Kidney (tissue), 13 donors: ENCODE measurements at regions not wholly inside any gene's neighbourhood (a gene's known extent, or its start where the extent isn't known, plus 50 kb on each side); places are given as distances from the start of the nearest gene placed in this dataset.

Source experiments
- DNase-seq, 5 donors: peaks; one replicate each; pipeline ENCODE4 v3.0.0-alpha.2; 2013 to 2020
- FAIRE-seq: peaks from 2 replicates; lab custom pipeline; 2012; peaks lifted over from hg19 to GRCh38; lab: Jason Lieb, UNC
- H3K27ac ChIP-seq, 2 donors: one replicate each; pipeline ENCODE4 v1.7.0; 2013; ENCODE audit warnings: low read depth in 2 of 2, low read length in 2 of 2, inconsistent platforms in 1 of 2
- H3K27me3 ChIP-seq: one replicate; pipeline ENCODE4 v1.7.1; 2013; ENCODE audit warnings: low read length, inconsistent platforms; ENCODE audit not compliant: control insufficient read depth, insufficient read depth
- H3K36me3 ChIP-seq, 3 donors: one replicate each; pipeline versions ENCODE4 v1.7.0 to v1.7.1; 2013; ENCODE audit warnings: low read length in 3 of 3, control low read depth in 1 of 3, inconsistent platforms in 1 of 3; ENCODE audit not compliant: insufficient read depth in 3 of 3, control insufficient read depth in 2 of 3
- H3K4me1 ChIP-seq, 3 donors: one replicate each; pipeline versions ENCODE4 v1.7.0 to v1.7.1; 2013; ENCODE audit warnings: low read length in 3 of 3, inconsistent platforms in 1 of 3, low read depth in 1 of 3; ENCODE audit not compliant: control insufficient read depth in 2 of 3, insufficient read depth in 2 of 3
- H3K4me3 ChIP-seq, 3 donors: one replicate each; pipeline versions ENCODE4 v1.7.0 to v1.8.1; 2013; ENCODE audit warnings: low read length in 3 of 3, control low read depth in 1 of 3, inconsistent platforms in 1 of 3
- H3K9ac ChIP-seq, 3 donors: one replicate each; pipeline versions ENCODE4 v1.7.0 to v1.7.1; 2013; ENCODE audit warnings: low read length in 3 of 3, control low read depth in 1 of 3, inconsistent platforms in 1 of 3
- H3K9me3 ChIP-seq, 3 donors: one replicate each; pipeline versions ENCODE4 v1.7.0 to v1.7.1; 2013; ENCODE audit warnings: low read length in 3 of 3, control low read depth in 1 of 3, inconsistent platforms in 1 of 3; ENCODE audit not compliant: control insufficient read depth in 2 of 3, insufficient read depth in 1 of 3
- intact Hi-C: fragments of 100-400 bp; cut with DNase I; formaldehyde crosslinking; loops from one replicate; pipeline ENCODE4 v1.11.1; 2022
- TF ChIP-seq, protein P1 (sequence below): IDR thresholded peaks from 3 replicates; pipeline ENCODE4 v1.5.1; 2012; ENCODE audit warnings: mild to moderate bottlenecking, moderate library complexity, borderline replicate concordance; ENCODE audit not compliant: insufficient read depth; ENCODE audit errors: extremely low read depth
- donor health status: control.
- donor health status: control.
- donor health status: control.
- donor health status: control.
- donor health status: control.
- donor health status: DM: yes; HTN: yes; CAD: no.
- donor health status: Normal renal cell carcinoma (clear cell type).

DNA sequence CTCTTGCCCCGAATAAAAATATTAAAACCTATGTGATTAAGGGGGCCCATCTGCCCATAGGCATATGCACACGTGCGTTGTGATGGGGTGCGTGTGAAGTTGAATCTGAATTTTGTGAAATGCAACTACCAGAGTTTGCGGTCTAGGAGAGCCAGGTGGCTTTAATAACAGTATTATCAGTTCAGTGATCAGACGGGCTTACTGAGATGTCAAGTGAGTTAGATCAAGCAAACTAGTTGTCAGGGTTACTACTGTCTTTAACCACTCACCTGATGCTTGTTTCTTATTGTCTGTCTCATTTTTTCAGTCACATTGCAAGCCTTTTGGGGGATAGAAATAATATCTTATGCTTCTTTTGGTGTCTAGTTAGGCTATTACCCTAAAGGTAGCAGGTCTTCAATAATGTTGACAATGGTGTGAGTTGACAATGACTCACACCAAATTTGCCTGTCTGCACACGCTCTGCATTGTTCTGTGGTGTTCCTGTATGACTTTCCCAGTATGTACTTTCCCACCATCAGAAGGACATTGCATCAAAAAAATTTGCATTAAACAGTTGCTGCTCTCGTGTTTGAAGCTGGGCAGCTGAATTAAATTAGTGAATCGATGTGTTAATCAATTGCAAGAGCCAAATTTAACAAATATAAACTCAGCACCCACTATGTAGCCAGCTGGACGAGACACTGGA is 103.1 kb upstream of the NAA20 start:
- TF ChIP-seq, protein P1, sequence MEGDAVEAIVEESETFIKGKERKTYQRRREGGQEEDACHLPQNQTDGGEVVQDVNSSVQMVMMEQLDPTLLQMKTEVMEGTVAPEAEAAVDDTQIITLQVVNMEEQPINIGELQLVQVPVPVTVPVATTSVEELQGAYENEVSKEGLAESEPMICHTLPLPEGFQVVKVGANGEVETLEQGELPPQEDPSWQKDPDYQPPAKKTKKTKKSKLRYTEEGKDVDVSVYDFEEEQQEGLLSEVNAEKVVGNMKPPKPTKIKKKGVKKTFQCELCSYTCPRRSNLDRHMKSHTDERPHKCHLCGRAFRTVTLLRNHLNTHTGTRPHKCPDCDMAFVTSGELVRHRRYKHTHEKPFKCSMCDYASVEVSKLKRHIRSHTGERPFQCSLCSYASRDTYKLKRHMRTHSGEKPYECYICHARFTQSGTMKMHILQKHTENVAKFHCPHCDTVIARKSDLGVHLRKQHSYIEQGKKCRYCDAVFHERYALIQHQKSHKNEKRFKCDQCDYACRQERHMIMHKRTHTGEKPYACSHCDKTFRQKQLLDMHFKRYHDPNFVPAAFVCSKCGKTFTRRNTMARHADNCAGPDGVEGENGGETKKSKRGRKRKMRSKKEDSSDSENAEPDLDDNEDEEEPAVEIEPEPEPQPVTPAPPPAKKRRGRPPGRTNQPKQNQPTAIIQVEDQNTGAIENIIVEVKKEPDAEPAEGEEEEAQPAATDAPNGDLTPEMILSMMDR, result no peak
- H3K36me3 ChIP-seq, result peaks cover 0 to 3% (median 0%) of the 10 kb centered on the region in 3 donors
- intact Hi-C loops, result no loop called here

DNA sequence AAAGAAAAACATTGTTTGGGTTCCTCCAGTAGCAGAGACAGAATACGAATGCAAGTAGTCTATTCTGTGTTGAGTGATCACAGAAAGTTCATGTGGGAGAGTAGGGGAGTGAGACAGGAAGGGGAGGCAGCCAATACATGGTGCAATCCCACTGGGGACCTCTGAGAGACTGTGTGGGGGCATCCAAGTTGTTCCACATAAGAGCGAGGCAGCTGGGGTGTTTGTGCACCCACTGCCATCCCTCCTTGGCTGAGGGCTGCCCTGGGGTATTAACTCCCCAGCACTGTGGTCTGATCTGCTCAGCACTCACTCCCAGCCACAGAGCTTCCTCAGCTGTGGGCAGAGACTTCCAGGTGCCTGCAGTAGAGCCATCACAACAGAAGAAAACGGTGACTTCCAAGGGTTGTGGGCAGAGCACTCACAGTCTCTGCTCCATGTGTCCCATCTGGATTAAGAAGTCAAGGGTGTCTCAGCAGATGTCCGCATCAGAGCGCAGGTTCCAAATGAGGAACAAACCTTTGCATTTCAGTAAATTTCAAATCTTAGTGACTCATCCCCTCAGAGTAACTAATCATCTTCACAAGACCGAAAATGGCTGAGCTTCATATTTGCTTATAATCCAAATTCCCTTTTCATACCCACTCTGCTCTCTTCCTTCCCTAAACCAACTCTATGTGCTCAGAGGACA is 101.9 kb upstream of the NAA20 start:
- Histone ChIP-seq H3K4me3 (no peak overlapping the region), H3K9ac (no peak overlapping the region), H3K27me3 (no peaks in the 10 kb centered on the region), H3K27ac (no peak overlapping the region), H3K36me3 (peaks cover 0 to 3% (median 0%) of the 10 kb centered on the region in 3 donors), H3K9me3 (no peaks in the 10 kb centered on the region), H3K4me1 (peaks cover 0 to 6% (median 2%) of the 10 kb centered on the region in 3 donors)
- FAIRE-seq (no peak), DNase-seq (no peak)
- intact Hi-C loops, result no loop called here
- TF ChIP-seq, protein P1, result no peak

More for the DNA sequence above, 103.1 kb upstream of the NAA20 start:
- Histone ChIP-seq H3K4me1 (peaks cover 0 to 8% (median 6%) of the 10 kb centered on the region in 3 donors), H3K27ac (no peak overlapping the region), H3K9ac (no peak overlapping the region), H3K4me3 (no peak overlapping the region), H3K9me3 (no peaks in the 10 kb centered on the region), H3K27me3 (no peaks in the 10 kb centered on the region)
- FAIRE-seq (no peak), DNase-seq (no peak)

DNA sequence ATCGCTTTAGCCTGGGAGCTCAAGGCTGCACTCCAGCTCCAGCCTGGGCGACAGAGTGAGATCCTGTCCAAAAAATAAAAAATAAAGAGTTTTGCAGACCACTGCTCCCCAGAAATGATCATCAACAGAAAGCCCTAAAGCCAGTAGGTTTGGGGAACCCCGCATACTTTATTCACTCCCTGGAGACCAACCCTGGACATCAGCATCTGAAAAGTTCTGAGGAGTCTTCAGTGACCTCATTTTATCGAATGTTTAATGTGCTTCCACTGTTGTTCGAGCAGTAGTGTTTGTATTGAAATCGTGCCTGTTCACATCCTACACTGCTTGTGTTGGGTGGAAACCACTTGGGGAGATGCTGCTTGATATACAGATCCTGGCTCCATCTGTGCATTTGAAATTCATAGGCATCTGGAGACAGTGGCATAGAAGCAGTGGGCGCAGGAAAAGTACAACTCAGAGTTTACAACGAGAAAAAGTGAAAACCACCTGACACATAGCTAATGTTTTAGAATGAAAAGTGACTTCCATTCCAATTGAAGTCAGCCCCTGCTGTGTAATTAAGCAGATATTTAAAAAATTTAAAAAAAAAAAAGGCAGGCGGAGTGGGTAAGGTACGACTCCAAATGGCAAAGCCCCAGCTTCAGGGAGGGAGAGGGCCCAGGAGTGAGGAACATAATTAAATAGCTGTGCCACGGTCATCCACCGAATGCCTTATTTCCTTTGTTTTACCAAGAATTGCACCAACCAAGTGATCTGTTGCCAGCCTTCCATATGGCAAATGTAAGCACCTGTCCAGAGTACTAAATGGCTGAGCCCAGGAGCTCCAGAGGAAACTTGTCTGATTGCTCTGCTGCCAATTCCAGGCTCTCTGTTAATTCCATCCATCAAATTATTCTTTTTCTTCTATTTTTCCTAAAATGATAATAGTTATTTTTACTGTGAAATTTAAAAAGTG is 100.4 kb upstream of the NAA20 start:
- DNase-seq (no peak), FAIRE-seq (no peak)
- TF ChIP-seq, protein P1, result no peak
- Histone ChIP-seq H3K27me3 (no peaks in the 10 kb centered on the region), H3K27ac (no peak overlapping the region), H3K4me3 (no peak overlapping the region), H3K9ac (no peak overlapping the region), H3K36me3 (no peaks in the 10 kb centered on the region), H3K9me3 (no peaks in the 10 kb centered on the region), H3K4me1 (peaks cover 0 to 6% (median 2%) of the 10 kb centered on the region in 3 donors)
- intact Hi-C loops, result no loop called here
